Activated T-cell treated with anti-CD3 and anti-CD28 coated beads, Interleukin-2, amount 50 U/mL, for 72 hours (primary cell): ENCODE measurements at regions not wholly inside any gene's neighbourhood (a gene's known extent, or its start where the extent isn't known, plus 50 kb on each side); places are given as distances from the start of the nearest gene placed in this dataset.

Experiments used
- ATAC-seq, 2 donors: fragments of 150-1000 bp; cut with Tn5 transposase; replicated peaks in 1 of 2; 2 replicates each; pipeline ENCODE4 v1.10.0; 2021; ENCODE audit warnings: moderate library complexity in 2 of 2, mild to moderate bottlenecking in 1 of 2
- DNase-seq, 2 donors: peaks; one replicate each; pipeline ENCODE4 v3.0.0; 2021 to 2022; ENCODE audit warnings: mixed read lengths in 1 of 2
- H3K27ac Mint-ChIP-seq: one replicate; pipeline ENCODE4 v1.8.0; 2022; ENCODE audit warnings: mild to moderate bottlenecking, moderate library complexity, mixed read lengths
- H3K27me3 Mint-ChIP-seq: one replicate; pipeline ENCODE4 v1.8.0; 2022; ENCODE audit warnings: low read depth, mixed read lengths
- H3K36me3 Mint-ChIP-seq, 2 donors: one replicate each; pipeline ENCODE4 v1.8.0; 2022; ENCODE audit warnings: mixed read lengths in 2 of 2, mild to moderate bottlenecking in 1 of 2; ENCODE audit not compliant: insufficient read depth in 2 of 2
- H3K4me1 Mint-ChIP-seq: one replicate; pipeline ENCODE4 v1.8.0; 2022; ENCODE audit warnings: low read depth, mixed read lengths
- H3K4me3 Mint-ChIP-seq, 2 donors: one replicate each; pipeline ENCODE4 v1.8.0; 2022; ENCODE audit warnings: mild to moderate bottlenecking in 2 of 2, mixed read lengths in 2 of 2, moderate library complexity in 2 of 2
- H3K9me3 Mint-ChIP-seq, 2 donors: one replicate each; pipeline ENCODE4 v1.8.0; 2022; ENCODE audit warnings: mixed read lengths in 2 of 2

DNA sequence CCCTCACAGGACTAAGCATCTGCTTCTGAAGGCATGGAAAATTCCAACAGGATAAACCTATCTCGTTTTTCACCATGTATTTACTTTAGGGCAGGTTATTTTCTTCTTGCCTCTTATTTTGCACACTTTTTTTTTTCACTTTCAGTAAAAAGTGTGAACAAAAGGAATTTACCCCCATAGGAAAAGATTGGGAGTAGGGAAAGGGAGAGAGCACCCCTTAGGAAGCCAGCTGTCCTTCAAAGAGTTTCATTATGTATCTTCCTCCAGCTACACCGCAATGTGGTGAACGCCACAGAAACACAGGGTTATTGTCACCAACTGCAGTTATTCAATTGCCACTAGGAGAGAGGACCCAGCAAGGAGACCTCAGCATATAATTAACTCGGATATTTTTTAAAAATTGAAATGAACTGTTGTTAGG is 286.2 kb upstream of the VRK2 start:
- Mint-ChIP-seq H3K9me3 (no peaks in the 10 kb centered on the region), H3K27ac (no peak overlapping the region), H3K27me3 (peaks cover 24% of the 10 kb centered on the region), H3K4me1 (peaks cover 10% of the 10 kb centered on the region), H3K36me3 (no peaks in the 10 kb centered on the region), H3K4me3 (peak overlapping the region; percentile 40 to 55)
- ATAC-seq (no peak), DNase-seq (no peak)

- Mint-ChIP-seq H3K4me3 (no peak overlapping the region), H3K27ac (no peak overlapping the region), H3K9me3 (no peaks in the 10 kb centered on the region), H3K27me3 (no peaks in the 10 kb centered on the region), H3K36me3 (no peaks in the 10 kb centered on the region), H3K4me1 (no peaks in the 10 kb centered on the region)
- DNase-seq = no peak
- ATAC-seq = no peak
Measured at GRCh38 chr2:57776916-57777315, 269.7 kb upstream of the VRK2 start.

DNA sequence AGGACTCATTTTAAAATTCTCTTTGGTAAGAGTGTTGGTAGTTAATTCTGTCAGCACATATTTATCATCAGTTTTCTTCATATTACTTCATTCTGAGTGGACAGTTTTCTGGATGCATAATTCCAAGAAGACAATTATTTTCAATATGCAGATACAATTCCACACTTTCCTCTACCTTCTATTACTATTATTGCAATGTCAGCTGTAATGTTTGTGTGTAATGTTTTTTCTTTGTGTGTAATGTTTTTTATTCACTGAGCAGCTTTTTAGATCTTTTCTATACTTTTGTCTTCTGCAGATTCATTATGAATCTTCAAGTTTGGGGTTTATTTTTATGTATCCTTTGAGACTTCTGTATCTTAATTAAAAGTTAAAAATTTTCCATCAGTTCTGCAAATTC is 264.0 kb upstream of the VRK2 start:
- DNase-seq (no peak), ATAC-seq (no peak)
- Mint-ChIP-seq H3K27me3 (no peaks in the 10 kb centered on the region), H3K36me3 (no peaks in the 10 kb centered on the region), H3K27ac (no peak overlapping the region), H3K9me3 (no peaks in the 10 kb centered on the region), H3K4me3 (no peak overlapping the region), H3K4me1 (no peaks in the 10 kb centered on the region)

DNA sequence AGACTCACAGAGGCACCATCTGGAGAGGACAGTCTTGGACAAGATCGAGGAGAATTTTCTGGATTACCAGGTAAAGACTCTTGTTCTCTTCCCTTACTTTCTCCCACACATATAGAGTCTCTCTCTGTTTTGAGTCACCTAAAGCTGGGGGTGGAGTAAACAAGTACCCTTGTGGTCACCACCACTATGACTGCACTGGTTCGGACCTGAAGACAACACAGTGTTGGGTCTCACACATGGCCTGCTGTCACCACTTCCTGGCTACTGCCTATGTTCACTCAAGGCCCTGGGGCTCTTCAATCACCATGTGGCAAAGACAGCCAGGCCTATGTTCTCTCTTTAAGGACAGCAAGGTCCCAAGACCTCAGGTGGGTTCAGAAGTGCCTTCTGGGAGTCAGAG is 253.3 kb upstream of the VRK2 start:
- DNase-seq = no peak
- H3K27ac Mint-ChIP-seq = no peak overlapping the region
- H3K4me1 Mint-ChIP-seq = no peaks in the 10 kb centered on the region
- H3K9me3 Mint-ChIP-seq = peaks cover 0 to 7% of the 10 kb centered on the region in 2 donors
- H3K4me3 Mint-ChIP-seq = no peak overlapping the region
- no peak for ATAC-seq
- peaks cover 9% of the 10 kb centered on the region for H3K27me3 Mint-ChIP-seq
- peaks cover 0 to 5% of the 10 kb centered on the region in 2 donors for H3K36me3 Mint-ChIP-seq

DNA sequence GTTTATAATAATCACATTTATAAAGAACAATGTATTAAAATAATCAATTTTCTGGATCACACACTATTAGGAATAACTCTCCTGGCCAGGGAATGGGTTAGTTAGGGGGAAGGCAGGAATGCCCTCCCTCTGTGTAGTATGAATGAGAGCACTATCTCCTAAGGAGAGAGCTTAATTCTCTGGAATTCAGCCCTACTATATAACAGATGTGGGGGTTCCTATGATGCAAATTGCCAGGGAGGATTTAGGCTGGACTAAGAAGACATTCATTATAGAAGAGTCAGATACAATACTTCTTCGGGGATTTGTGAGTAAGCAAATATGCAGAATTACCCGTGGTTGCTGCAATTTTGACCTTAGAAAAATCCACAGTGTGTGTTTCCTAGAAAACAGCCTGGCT is 250.1 kb upstream of the VRK2 start:
- Mint-ChIP-seq H3K9me3 (peaks cover 4 to 9% of the 10 kb centered on the region in 2 donors), H3K27ac (no peak overlapping the region), H3K4me1 (no peaks in the 10 kb centered on the region), H3K27me3 (peaks cover 9% of the 10 kb centered on the region), H3K36me3 (peaks cover 0 to 5% of the 10 kb centered on the region in 2 donors), H3K4me3 (no peak overlapping the region)
- DNase-seq (no peak), ATAC-seq (no peak)

DNA sequence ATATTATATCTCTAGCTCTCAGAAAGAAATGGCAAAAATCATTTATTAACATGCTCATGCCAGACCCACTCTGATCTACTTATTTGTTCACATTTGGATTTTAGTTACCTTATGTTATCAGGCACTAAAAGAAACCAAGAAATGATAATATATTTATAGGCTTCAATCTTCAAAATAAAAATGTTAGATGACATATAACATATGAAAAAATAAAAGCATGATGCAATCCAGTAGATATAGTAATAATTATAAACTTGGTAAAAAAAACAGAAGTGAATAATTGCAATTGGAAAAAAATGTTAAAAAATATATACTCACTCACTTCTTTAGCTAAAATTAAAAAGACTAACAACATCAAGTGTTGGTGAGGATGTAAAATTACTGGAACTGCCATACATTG is 248.3 kb upstream of the VRK2 start:
- Mint-ChIP-seq H3K4me3 (no peak overlapping the region), H3K36me3 (peaks cover 0 to 5% of the 10 kb centered on the region in 2 donors), H3K27ac (no peak overlapping the region), H3K4me1 (no peaks in the 10 kb centered on the region), H3K27me3 (no peaks in the 10 kb centered on the region), H3K9me3 (peaks cover 2 to 4% of the 10 kb centered on the region in 2 donors)
- ATAC-seq (no peak), DNase-seq (no peak)

GRCh38 chr2:57802243-57802642 is 244.4 kb upstream of the VRK2 start:
- DNase-seq = no peak
- H3K27ac Mint-ChIP-seq = no peak overlapping the region
- no peak for ATAC-seq
- peaks cover 0 to 5% of the 10 kb centered on the region in 2 donors for H3K36me3 Mint-ChIP-seq
- no peaks in the 10 kb centered on the region for H3K27me3 Mint-ChIP-seq
- no peak overlapping the region for H3K4me3 Mint-ChIP-seq
- peaks cover 2 to 4% of the 10 kb centered on the region in 2 donors for H3K9me3 Mint-ChIP-seq
- H3K4me1 Mint-ChIP-seq = no peaks in the 10 kb centered on the region

GRCh38 chr2:57804971-57805370 is 241.6 kb upstream of the VRK2 start:
- no peaks in the 10 kb centered on the region for H3K9me3 Mint-ChIP-seq
- H3K27ac Mint-ChIP-seq = no peak overlapping the region
- ATAC-seq (no peak), DNase-seq (no peak)
- H3K4me1 Mint-ChIP-seq = no peaks in the 10 kb centered on the region
- no peaks in the 10 kb centered on the region for H3K27me3 Mint-ChIP-seq
- no peaks in the 10 kb centered on the region for H3K36me3 Mint-ChIP-seq
- H3K4me3 Mint-ChIP-seq = no peak overlapping the region

GRCh38 chr2:57806449-57806968 is 240.1 kb upstream of the VRK2 start:
- H3K4me3 Mint-ChIP-seq = no peak overlapping the region
- no peak for DNase-seq
- no peaks in the 10 kb centered on the region for H3K36me3 Mint-ChIP-seq
- H3K4me1 Mint-ChIP-seq = no peaks in the 10 kb centered on the region
- ATAC-seq = no peak
- no peaks in the 10 kb centered on the region for H3K9me3 Mint-ChIP-seq
- H3K27me3 Mint-ChIP-seq = no peaks in the 10 kb centered on the region
- no peak overlapping the region for H3K27ac Mint-ChIP-seq

DNA sequence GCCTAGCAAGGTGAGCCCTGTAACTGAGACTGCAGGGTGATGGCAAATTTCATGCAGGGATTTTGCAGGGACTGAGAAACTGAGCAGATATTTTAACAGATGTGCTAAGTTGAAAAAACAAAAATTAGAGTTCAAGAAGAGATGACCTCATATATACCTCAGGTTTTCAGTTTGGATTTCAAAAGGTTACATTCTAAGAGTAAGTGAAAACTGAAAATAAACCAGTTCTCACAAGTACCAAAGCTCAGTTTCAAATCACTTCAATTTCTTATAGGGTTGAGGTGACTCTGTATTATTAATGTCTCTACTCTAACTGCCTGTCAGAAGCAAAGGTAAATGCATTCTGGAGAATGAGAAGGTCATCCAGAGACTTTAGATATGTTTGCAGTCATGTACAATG is 237.4 kb upstream of the VRK2 start:
- Mint-ChIP-seq H3K27me3 (no peaks in the 10 kb centered on the region), H3K36me3 (no peaks in the 10 kb centered on the region), H3K27ac (no peak overlapping the region), H3K4me1 (no peaks in the 10 kb centered on the region), H3K4me3 (no peak overlapping the region), H3K9me3 (no peaks in the 10 kb centered on the region)
- no peak for DNase-seq
- ATAC-seq = no peak

DNA sequence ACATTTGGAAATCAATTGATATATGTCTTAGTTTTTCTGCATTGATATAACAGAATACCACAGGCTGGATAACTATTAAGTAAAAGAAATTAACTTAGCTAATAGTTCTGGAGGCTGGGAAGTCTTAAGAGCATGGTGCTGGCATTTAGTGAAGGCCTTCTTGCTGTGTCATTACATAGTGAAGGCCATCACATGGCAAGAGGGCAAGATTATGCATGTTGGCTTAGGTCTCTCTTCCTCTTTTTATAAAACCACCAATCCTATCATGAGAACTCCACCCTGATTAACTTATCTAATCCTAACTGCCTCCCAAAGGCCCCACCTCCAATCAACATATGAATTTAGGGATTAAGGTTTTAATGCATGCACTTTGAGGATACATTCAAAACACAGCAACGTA is 225.5 kb upstream of the VRK2 start:
- DNase-seq = no peak
- Mint-ChIP-seq H3K4me3 (no peak overlapping the region), H3K27ac (no peak overlapping the region), H3K27me3 (no peaks in the 10 kb centered on the region), H3K9me3 (peaks cover 3 to 11% of the 10 kb centered on the region in 2 donors), H3K36me3 (peaks cover 0 to 1% of the 10 kb centered on the region in 2 donors), H3K4me1 (no peaks in the 10 kb centered on the region)
- ATAC-seq = no peak

DNA sequence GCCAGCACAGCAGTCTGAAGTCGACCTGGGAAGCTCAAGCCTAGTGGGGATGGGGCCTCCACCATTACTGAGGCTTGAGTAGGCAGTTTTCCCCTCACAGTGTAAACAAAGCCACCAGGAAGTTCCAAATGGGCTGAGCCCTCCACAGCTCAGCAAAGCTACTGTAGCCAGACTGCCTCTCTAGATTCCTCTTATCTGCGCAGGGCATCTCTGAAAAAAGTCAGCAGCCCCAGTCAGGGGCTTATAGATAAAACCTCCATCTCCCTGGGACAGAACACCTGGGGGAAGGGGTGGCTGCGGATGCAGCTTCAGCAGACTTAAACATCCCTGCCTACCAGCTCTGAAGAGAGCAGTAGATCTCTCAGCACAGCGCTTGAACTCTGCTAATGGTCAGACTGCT is 218.4 kb upstream of the VRK2 start:
- Mint-ChIP-seq H3K27ac (no peak overlapping the region), H3K9me3 (peaks cover 6 to 22% of the 10 kb centered on the region in 2 donors), H3K4me3 (no peak overlapping the region), H3K4me1 (no peaks in the 10 kb centered on the region), H3K27me3 (no peaks in the 10 kb centered on the region), H3K36me3 (peaks cover 0 to 1% of the 10 kb centered on the region in 2 donors)
- DNase-seq (no peak), ATAC-seq (no peak)

DNA sequence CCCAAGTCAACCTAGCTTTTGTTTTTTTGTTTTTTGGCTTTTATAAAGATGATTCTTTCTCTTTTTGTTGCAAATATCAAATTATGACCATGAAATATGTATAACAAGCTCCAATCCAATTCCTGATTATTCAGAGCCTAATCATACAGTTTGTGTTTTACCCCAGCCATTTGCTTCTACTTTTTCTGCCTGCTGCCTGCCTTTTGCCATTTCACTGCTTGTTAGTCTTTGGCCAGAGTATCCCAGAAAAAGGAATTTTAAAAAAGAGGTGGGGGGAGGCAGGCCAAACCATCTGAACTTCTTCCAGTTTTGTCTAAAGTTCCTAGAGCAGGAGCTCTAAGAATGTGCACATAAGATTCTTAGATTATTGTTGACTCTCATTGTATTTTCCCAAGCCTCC is 211.9 kb upstream of the VRK2 start:
- DNase-seq (no peak), ATAC-seq (no peak)
- Mint-ChIP-seq H3K4me1 (no peaks in the 10 kb centered on the region), H3K27me3 (no peaks in the 10 kb centered on the region), H3K4me3 (no peak overlapping the region), H3K9me3 (peaks cover 2 to 7% of the 10 kb centered on the region in 2 donors), H3K36me3 (no peaks in the 10 kb centered on the region), H3K27ac (no peak overlapping the region)

GRCh38 chr2:57842531-57842930 is 204.1 kb upstream of the VRK2 start:
- peaks cover 9% of the 10 kb centered on the region for H3K27me3 Mint-ChIP-seq
- ATAC-seq = no peak

More at GRCh38 chr2:57842531-57842930, 204.1 kb upstream of the VRK2 start:
- H3K9me3 Mint-ChIP-seq = peaks cover 2 to 5% of the 10 kb centered on the region in 2 donors
- peaks cover 0 to 3% of the 10 kb centered on the region in 2 donors for H3K36me3 Mint-ChIP-seq
- DNase-seq = no peak
- no peak overlapping the region for H3K4me3 Mint-ChIP-seq
- H3K27ac Mint-ChIP-seq = no peak overlapping the region
- H3K4me1 Mint-ChIP-seq = no peaks in the 10 kb centered on the region
